ENCODE measurements at regions not wholly inside any gene's neighbourhood (a gene's known extent, or its start where the extent isn't known, plus 50 kb on each side); places are given as distances from the start of the nearest gene placed in this dataset.

- TF ChIP-seq, protein P1, sequence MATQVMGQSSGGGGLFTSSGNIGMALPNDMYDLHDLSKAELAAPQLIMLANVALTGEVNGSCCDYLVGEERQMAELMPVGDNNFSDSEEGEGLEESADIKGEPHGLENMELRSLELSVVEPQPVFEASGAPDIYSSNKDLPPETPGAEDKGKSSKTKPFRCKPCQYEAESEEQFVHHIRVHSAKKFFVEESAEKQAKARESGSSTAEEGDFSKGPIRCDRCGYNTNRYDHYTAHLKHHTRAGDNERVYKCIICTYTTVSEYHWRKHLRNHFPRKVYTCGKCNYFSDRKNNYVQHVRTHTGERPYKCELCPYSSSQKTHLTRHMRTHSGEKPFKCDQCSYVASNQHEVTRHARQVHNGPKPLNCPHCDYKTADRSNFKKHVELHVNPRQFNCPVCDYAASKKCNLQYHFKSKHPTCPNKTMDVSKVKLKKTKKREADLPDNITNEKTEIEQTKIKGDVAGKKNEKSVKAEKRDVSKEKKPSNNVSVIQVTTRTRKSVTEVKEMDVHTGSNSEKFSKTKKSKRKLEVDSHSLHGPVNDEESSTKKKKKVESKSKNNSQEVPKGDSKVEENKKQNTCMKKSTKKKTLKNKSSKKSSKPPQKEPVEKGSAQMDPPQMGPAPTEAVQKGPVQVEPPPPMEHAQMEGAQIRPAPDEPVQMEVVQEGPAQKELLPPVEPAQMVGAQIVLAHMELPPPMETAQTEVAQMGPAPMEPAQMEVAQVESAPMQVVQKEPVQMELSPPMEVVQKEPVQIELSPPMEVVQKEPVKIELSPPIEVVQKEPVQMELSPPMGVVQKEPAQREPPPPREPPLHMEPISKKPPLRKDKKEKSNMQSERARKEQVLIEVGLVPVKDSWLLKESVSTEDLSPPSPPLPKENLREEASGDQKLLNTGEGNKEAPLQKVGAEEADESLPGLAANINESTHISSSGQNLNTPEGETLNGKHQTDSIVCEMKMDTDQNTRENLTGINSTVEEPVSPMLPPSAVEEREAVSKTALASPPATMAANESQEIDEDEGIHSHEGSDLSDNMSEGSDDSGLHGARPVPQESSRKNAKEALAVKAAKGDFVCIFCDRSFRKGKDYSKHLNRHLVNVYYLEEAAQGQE (IDR thresholded peaks at IDR 0.05; ENCODE audit: low read depth), result no peak
- TF ChIP-seq EP300 (IDR thresholded peaks at IDR 0.05; ENCODE audit: borderline replicate concordance) (no peak), USF1 (IDR thresholded peaks at IDR 0.05) (no peak), TCF12 (IDR thresholded peaks at IDR 0.05; ENCODE audit: low read depth) (no peak), CREB1 (IDR thresholded peaks at IDR 0.05; ENCODE audit: low read depth) (no peak), YY1 (IDR thresholded peaks at IDR 0.05; ENCODE audit: low read depth) (no peak), MAX (IDR thresholded peaks at IDR 0.05) (no peak), ZBTB7A (IDR thresholded peaks at IDR 0.05; ENCODE audit: low read depth) (no peak)
Measured at GRCh38 chr2:160753331-160753654, 259.7 kb upstream of the RBMS1 start.

Measured in Ishikawa (cell line).